IMR-90 (cell line): ENCODE measurements at regions not wholly inside any gene's neighbourhood (a gene's known extent, or its start where the extent isn't known, plus 50 kb on each side); places are given as distances from the start of the nearest gene placed in this dataset.

Source experiments
- ATAC-seq: fragments of 200-7000 bp; cut with Tn5 transposase; 2 replicates; pipeline ENCODE4 v1.9.1; 2020; ENCODE audit warnings: low read depth, mild to moderate bottlenecking, moderate library complexity
- BruUV-seq: library from RNA; stranded (reverse); fragments of 400-500 nt; replicated peaks from 2 replicates; lab custom pipeline; 2021; lab: Mats Ljungman, UMichigan
- CTCF ChIA-PET: fragments of 300-600 bp; formaldehyde crosslinking; extraction: SDS; loops from one replicate; lab custom pipeline; 2021; ENCODE audit warnings: antibody characterized with exemption; lab: Yijun Ruan, JAX
- POLR2A ChIA-PET: fragments of 300-600 bp; sonication (Branson Sonifier 250); formaldehyde crosslinking; loops from one replicate; lab custom pipeline; 2022; ENCODE audit warnings: antibody characterized with exemption; ENCODE audit not compliant: unreplicated experiment; lab: Charles Lee
- DNase-seq: peaks from one replicate; pipeline ENCODE4 v3.0.0; 2013
- H2AFZ ChIP-seq: replicated peaks from 2 replicates; pipeline ENCODE3; 2013; ENCODE audit warnings: low read length, mild to moderate bottlenecking; ENCODE audit not compliant: poor library complexity
- H2AK5ac ChIP-seq: 2 replicates; pipeline ENCODE4 v1.6.1; 2013; ENCODE audit warnings: low read depth, low read length, inconsistent platforms
- H2AK9ac ChIP-seq: replicated peaks from 2 replicates; pipeline ENCODE3; 2013; ENCODE audit warnings: mild to moderate bottlenecking, low read depth, low read length, moderate library complexity; ENCODE audit not compliant: poor library complexity
- H2BK120ac ChIP-seq: 2 replicates; pipeline ENCODE4 v1.6.1; 2013; ENCODE audit warnings: low read depth, low read length, inconsistent platforms
- H2BK15ac ChIP-seq: 3 replicates; pipeline ENCODE4 v1.6.1; 2013; ENCODE audit warnings: low read depth, low read length, inconsistent platforms
- H2BK20ac ChIP-seq: 2 replicates; pipeline ENCODE4 v1.6.1; 2013; ENCODE audit warnings: low read depth, mild to moderate bottlenecking, inconsistent platforms, low read length, moderate library complexity
- H2BK5ac ChIP-seq: 2 replicates; pipeline ENCODE4 v1.6.1; 2013; ENCODE audit warnings: mild to moderate bottlenecking, low read depth, low read length, inconsistent platforms; ENCODE audit not compliant: poor library complexity, severe bottlenecking
- H3K14ac ChIP-seq: replicated peaks from 2 replicates; pipeline ENCODE4 v1.6.1; 2013; ENCODE audit warnings: low read depth, low read length, inconsistent platforms
- H3K18ac ChIP-seq: 2 replicates; pipeline ENCODE4 v1.6.1; 2013; ENCODE audit warnings: low read depth, low read length, control low read depth
- H3K23ac ChIP-seq: 2 replicates; pipeline ENCODE4 v1.6.1; 2013; ENCODE audit warnings: low read depth, low read length, inconsistent platforms
- H3K27ac ChIP-seq: 2 replicates; pipeline ENCODE4 v1.5.1; 2013; ENCODE audit warnings: mild to moderate bottlenecking, control low read depth, low read length; ENCODE audit not compliant: insufficient read depth
- H3K27me3 ChIP-seq: 2 replicates; pipeline ENCODE4 v1.6.1; 2013; ENCODE audit warnings: low read length; ENCODE audit not compliant: control insufficient read depth, insufficient read depth
- H3K36me3 ChIP-seq: 2 replicates; pipeline ENCODE4 v1.6.1; 2013; ENCODE audit warnings: low read length, mixed read lengths; ENCODE audit not compliant: control insufficient read depth, insufficient read depth
- H3K4ac ChIP-seq: 2 replicates; pipeline ENCODE4 v1.6.1; 2013; ENCODE audit warnings: low read depth, low read length, inconsistent platforms
- H3K4me1 ChIP-seq: 2 replicates; pipeline ENCODE4 v1.6.1; 2013; ENCODE audit warnings: low read length, mixed read lengths; ENCODE audit not compliant: control insufficient read depth, insufficient read depth
- H3K4me2 ChIP-seq: 2 replicates; pipeline ENCODE4 v1.6.1; 2013; ENCODE audit warnings: low read depth, mild to moderate bottlenecking, control low read depth, low read length, moderate library complexity
- H3K4me3 ChIP-seq: 2 replicates; pipeline ENCODE4 v1.5.1; 2013; ENCODE audit warnings: low read depth, mild to moderate bottlenecking, control low read depth, low read length, moderate library complexity; ENCODE audit not compliant: insufficient read depth
- H3K56ac ChIP-seq: 2 replicates; pipeline ENCODE4 v1.6.1; 2013; ENCODE audit warnings: low read length, inconsistent platforms; ENCODE audit not compliant: insufficient read depth; ENCODE audit errors: extremely low read depth
- H3K79me1 ChIP-seq, 2 experiments: 2 replicates each; pipeline ENCODE4 v1.6.1; 2013; ENCODE audit warnings: low read length in 2 of 2, inconsistent platforms in 1 of 2, low read depth in 1 of 2
- H3K9ac ChIP-seq: 2 replicates; pipeline ENCODE4 v1.6.1; 2013; ENCODE audit warnings: low read depth, low read length, control low read depth
- H3K9me1 ChIP-seq: 2 replicates; pipeline ENCODE4 v1.6.1; 2013; ENCODE audit warnings: low read length, inconsistent platforms; ENCODE audit not compliant: insufficient read depth
- H3K9me3 ChIP-seq: 2 replicates; pipeline ENCODE4 v1.6.1; 2013; ENCODE audit warnings: low read length; ENCODE audit not compliant: control insufficient read depth, insufficient read depth
- H4K20me1 ChIP-seq: 2 replicates; pipeline ENCODE4 v1.6.1; 2013; ENCODE audit warnings: low read length, inconsistent platforms; ENCODE audit not compliant: insufficient read depth
- H4K5ac ChIP-seq: 2 replicates; pipeline ENCODE4 v1.6.1; 2013; ENCODE audit warnings: mild to moderate bottlenecking, low read depth, low read length, control low read depth
- H4K8ac ChIP-seq, 2 experiments: 2 replicates each; pipeline ENCODE4 v1.6.1; 2013; ENCODE audit warnings: low read depth in 2 of 2, low read length in 2 of 2, control low read depth in 1 of 2, inconsistent platforms in 1 of 2
- H4K91ac ChIP-seq: 2 replicates; pipeline ENCODE4 v1.6.1; 2013; ENCODE audit warnings: low read depth, low read length, inconsistent platforms; ENCODE audit not compliant: insufficient read depth
- BHLHE40 ChIP-seq: fragments of 150-350 bp; IDR thresholded peaks from 2 replicates; pipeline ENCODE4 v1.6.1; 2016; ENCODE audit warnings: mild to moderate bottlenecking, low read depth, low read length
- CHD1 ChIP-seq: IDR thresholded peaks from 2 replicates; pipeline ENCODE4 v1.6.1; 2012; ENCODE audit warnings: low read depth, low read length, improper control_type of control experiment
- MAFK ChIP-seq: IDR thresholded peaks from 2 replicates; pipeline ENCODE4 v1.6.1; 2012; ENCODE audit warnings: low read depth, low read length, improper control_type of control experiment
- NFE2L2 ChIP-seq: fragments of 150-350 bp; IDR thresholded peaks from 2 replicates; pipeline ENCODE4 v1.6.1; 2016; ENCODE audit warnings: low read depth, mild to moderate bottlenecking, low read length
- POLR2A ChIP-seq: IDR thresholded peaks from 2 replicates; pipeline ENCODE4 v1.6.1; 2012; ENCODE audit warnings: mild to moderate bottlenecking, low read depth, low read length
- SMC3 ChIP-seq: fragments of 150-350 bp; IDR thresholded peaks from 2 replicates; pipeline ENCODE4 v1.6.1; 2016; ENCODE audit warnings: low read depth, mild to moderate bottlenecking, antibody characterized with exemption, low read length, moderate library complexity
- WGBS, 2 experiments: methylation state at CpG; one replicate each; pipeline versions ENCODE4 v1.1.5 to v1.1.7; 2013; ENCODE audit warnings: missing lambda C conversion rate in 2 of 2; ENCODE audit not compliant: insufficient read length in 1 of 2; ENCODE audit errors: extremely low coverage in 2 of 2; 5-methylcytosine and 5-hydroxymethylcytosine counted together
- dilution Hi-C: fragments of 300-500 bp; cut with HindIII; formaldehyde crosslinking; loops from one replicate; pipeline ENCODE4 v1.14.3; 2018; ENCODE audit warnings: low sequenced_read_pairs; ENCODE audit not compliant: unreplicated experiment
- in situ Hi-C: fragments of 300-500 bp; cut with MboI; formaldehyde crosslinking; loops from 3 replicates; pipeline ENCODE4 v1.14.3; 2019; ENCODE audit warnings: low sequenced_read_pairs, inconsistent platforms, mixed read lengths
- intact Hi-C: fragments of 100-400 bp; cut with micrococcal nuclease; formaldehyde crosslinking; loops from 2 replicates; pipeline ENCODE4 v1.10.0; 2022

DNA sequence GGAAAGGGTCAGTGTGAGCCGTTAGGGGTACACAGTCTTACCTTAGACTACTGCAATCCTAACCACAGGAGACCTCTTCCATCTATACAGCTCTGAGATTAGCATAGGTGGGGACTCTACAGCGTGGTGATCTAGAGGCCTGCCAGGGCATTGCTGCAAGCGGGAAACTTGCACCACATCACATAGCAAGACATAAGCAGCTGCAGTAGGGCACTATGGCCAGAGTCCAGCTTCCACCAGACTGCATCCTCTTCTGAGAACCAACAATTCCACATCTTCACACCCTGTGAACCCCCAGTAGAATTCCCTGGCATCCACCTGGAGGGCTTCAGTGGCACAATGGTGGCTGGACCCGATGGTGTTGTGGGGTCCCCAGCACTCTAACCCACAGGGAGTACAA is 1564.3 kb upstream of the PRR20A start:
- Histone ChIP-seq H3K56ac (no peak overlapping the region), H2BK20ac (no peak overlapping the region), H3K4me2 (no peak overlapping the region), H3K4me1 (no peaks in the 10 kb centered on the region), H2BK15ac (no peak overlapping the region), H4K8ac (no peak overlapping the region), H3K9ac (no peak overlapping the region), H4K5ac (no peak overlapping the region), H4K20me1 (no peaks in the 10 kb centered on the region), H2BK120ac (no peak overlapping the region), H3K36me3 (no peaks in the 10 kb centered on the region), H3K14ac (no peak overlapping the region), H2BK5ac (no peak overlapping the region), H3K18ac (no peak overlapping the region), H3K4me3 (no peak overlapping the region), H2AK9ac (no peak overlapping the region), H3K23ac (no peak overlapping the region), H3K4ac (no peak overlapping the region), H2AK5ac (no peak overlapping the region), H2AFZ (no peak overlapping the region), H3K79me1 (no peaks in the 10 kb centered on the region), H3K9me1 (no peaks in the 10 kb centered on the region), H3K27ac (no peak overlapping the region), H4K91ac (no peak overlapping the region), H3K27me3 (no peaks in the 10 kb centered on the region), H3K9me3 (peaks cover 9% of the 10 kb centered on the region; the same call in 1 of the 2 replicates)
- ATAC-seq (no peak), DNase-seq (no peak)
- POLR2A ChIA-PET = no interaction called here
- intact Hi-C loops (no loop called here), dilution Hi-C loops (no loop called here), in situ Hi-C loops (no loop called here)
- no TSS peak for BruUV-seq
- TF ChIP-seq MAFK = no peak
- TF ChIP-seq NFE2L2 = no peak
- no peak for TF ChIP-seq CHD1
- TF ChIP-seq BHLHE40 = no peak
- TF ChIP-seq POLR2A = no peak
- no peak for TF ChIP-seq SMC3
- 20% methylated on average over 1 of the region's 4 CpGs; no CpG with 5 or more reads in 1 of the 2 experiments for WGBS, 2 experiments
- CTCF ChIA-PET = no interaction called here
